OCI-LY7 (cell line): ENCODE measurements at regions not wholly inside any gene's neighbourhood (a gene's known extent, or its start where the extent isn't known, plus 50 kb on each side); places are given as distances from the start of the nearest gene placed in this dataset.

ENCODE experiments used
- BruUV-seq: library from RNA; stranded (reverse); fragments of 400-500 nt; replicated peaks from 2 replicates; lab custom pipeline; 2021; lab: Mats Ljungman, UMichigan
- CTCF ChIA-PET: fragments of 300-600 bp; sonication (Branson Sonifier 250); formaldehyde crosslinking; loops from one replicate; lab custom pipeline; 2022; ENCODE audit warnings: antibody characterized with exemption; ENCODE audit not compliant: unreplicated experiment; lab: Charles Lee
- POLR2A ChIA-PET: fragments of 300-600 bp; sonication (Branson Sonifier 250); formaldehyde crosslinking; loops from one replicate; lab custom pipeline; 2022; ENCODE audit warnings: antibody characterized with exemption; lab: Charles Lee
- DNase-seq: peaks from one replicate; pipeline ENCODE4 v3.0.0-alpha.2; 2015; ENCODE audit warnings: low spot score
- H2AFZ ChIP-seq: fragments of 200-600 bp; sonication (generic), shearing (Covaris generic); 2 replicates; pipeline ENCODE4 v1.6.1; 2014; ENCODE audit warnings: mild to moderate bottlenecking, antibody characterized with exemption, low read length, moderate library complexity
- H3K27ac ChIP-seq: fragments of 200-600 bp; sonication (generic); 2 replicates; pipeline ENCODE4 v1.5.1; 2014; ENCODE audit warnings: mixed run types, low read depth, mild to moderate bottlenecking, moderate library complexity, low read length, inconsistent platforms; ENCODE audit not compliant: poor library complexity, severe bottlenecking
- H3K36me3 ChIP-seq: fragments of 200-600 bp; sonication (generic); 2 replicates; pipeline ENCODE4 v1.6.1; 2014; ENCODE audit warnings: mild to moderate bottlenecking, antibody characterized with exemption, low read length, moderate library complexity, mixed read lengths; ENCODE audit not compliant: insufficient read depth
- H3K4me1 ChIP-seq: fragments of 200-600 bp; sonication (generic); 2 replicates; pipeline ENCODE4 v1.5.1; 2014; ENCODE audit warnings: mild to moderate bottlenecking, low read length; ENCODE audit not compliant: insufficient read depth, poor library complexity, severe bottlenecking
- H3K4me2 ChIP-seq: fragments of 200-600 bp; sonication (generic); 2 replicates; pipeline ENCODE4 v1.6.1; 2014; ENCODE audit warnings: mild to moderate bottlenecking, low read length
- H3K4me3 ChIP-seq: fragments of 200-600 bp; sonication (generic); 2 replicates; pipeline ENCODE4 v1.5.1; 2014; ENCODE audit warnings: mild to moderate bottlenecking, low read depth, low read length; ENCODE audit not compliant: poor library complexity, severe bottlenecking
- H3K79me2 ChIP-seq: fragments of 200-600 bp; sonication (generic); 2 replicates; pipeline ENCODE4 v1.6.1; 2016; ENCODE audit warnings: low read depth, mild to moderate bottlenecking, low read length, moderate library complexity, mixed read lengths; ENCODE audit not compliant: insufficient read depth
- H3K9me2 ChIP-seq: fragments of 200-600 bp; sonication (generic); 2 replicates; pipeline ENCODE4 v1.6.1; 2016; ENCODE audit warnings: mild to moderate bottlenecking, low read length, mixed read lengths; ENCODE audit not compliant: insufficient read depth
- H3K9me3 ChIP-seq: fragments of 200-600 bp; sonication (generic); 2 replicates; pipeline ENCODE4 v1.6.1; 2014; ENCODE audit warnings: mild to moderate bottlenecking, mixed run types, low read length, mixed read lengths
- H4K20me1 ChIP-seq: fragments of 200-600 bp; sonication (generic); 2 replicates; pipeline ENCODE4 v1.6.1; 2014; ENCODE audit warnings: mild to moderate bottlenecking, antibody characterized with exemption, low read length, moderate library complexity, mixed read lengths; ENCODE audit not compliant: insufficient read depth
- CTCF ChIP-seq: fragments of 200-600 bp; sonication (generic); conservative IDR thresholded peaks from 2 replicates; pipeline ENCODE4 v1.5.1; 2014; ENCODE audit warnings: mild to moderate bottlenecking, antibody characterized with exemption, low read length, moderate library complexity, mixed read lengths
- EZH2phosphoT487 ChIP-seq: fragments of 200-600 bp; sonication (generic); IDR thresholded peaks from 2 replicates; pipeline ENCODE4 v1.6.1; 2018; ENCODE audit warnings: low read depth, borderline replicate concordance, mild to moderate bottlenecking, mixed run types, antibody characterized with exemption, low read length, moderate library complexity, mixed read lengths
- intact Hi-C: fragments of 100-400 bp; cut with micrococcal nuclease; formaldehyde crosslinking; loops from one replicate; pipeline ENCODE4 v1.10.0; 2022; ENCODE audit not compliant: unreplicated experiment

GRCh38 chr4:92128676-92129075 lies 175.1 kb upstream of the GRID2 start:
- Histone ChIP-seq H3K36me3 (no peaks in the 10 kb centered on the region), H3K79me2 (no peaks in the 10 kb centered on the region), H3K9me3 (no peaks in the 10 kb centered on the region), H3K4me1 (no peaks in the 10 kb centered on the region), H2AFZ (no peak overlapping the region), H4K20me1 (no peaks in the 10 kb centered on the region), H3K9me2 (no peaks in the 10 kb centered on the region), H3K27ac (no peak overlapping the region), H3K4me2 (no peak overlapping the region), H3K4me3 (no peak overlapping the region)
- POLR2A ChIA-PET = no interaction called here
- no peak for DNase-seq
- no TSS peak for BruUV-seq
- CTCF ChIA-PET = no interaction called here
- intact Hi-C loops = no loop called here
- TF ChIP-seq EZH2phosphoT487 (no peak), CTCF (no peak)

GRCh38 chr4:92129408-92129994 lies 174.3 kb upstream of the GRID2 start:
- no peaks in the 10 kb centered on the region for H3K4me1 ChIP-seq
- intact Hi-C loops = no loop called here
- DNase-seq = no peak
- H2AFZ ChIP-seq = no peak overlapping the region
- ChIA-PET POLR2A (interaction anchor here (0.5 to 0.6 kb wide), 2 partner anchors 180 to 1407 kb away, joined by 3 read pairs; no protein-coding TSS in a partner anchor), CTCF (no interaction called here)
- H4K20me1 ChIP-seq = no peaks in the 10 kb centered on the region
- no peaks in the 10 kb centered on the region for H3K79me2 ChIP-seq
- no peak overlapping the region for H3K27ac ChIP-seq
- H3K9me3 ChIP-seq = no peaks in the 10 kb centered on the region
- TF ChIP-seq EZH2phosphoT487 = no peak
- no peak for TF ChIP-seq CTCF
- H3K4me3 ChIP-seq = no peak overlapping the region
- no peak overlapping the region for H3K4me2 ChIP-seq
- no peaks in the 10 kb centered on the region for H3K36me3 ChIP-seq
- no peaks in the 10 kb centered on the region for H3K9me2 ChIP-seq
- BruUV-seq = no TSS peak

DNA sequence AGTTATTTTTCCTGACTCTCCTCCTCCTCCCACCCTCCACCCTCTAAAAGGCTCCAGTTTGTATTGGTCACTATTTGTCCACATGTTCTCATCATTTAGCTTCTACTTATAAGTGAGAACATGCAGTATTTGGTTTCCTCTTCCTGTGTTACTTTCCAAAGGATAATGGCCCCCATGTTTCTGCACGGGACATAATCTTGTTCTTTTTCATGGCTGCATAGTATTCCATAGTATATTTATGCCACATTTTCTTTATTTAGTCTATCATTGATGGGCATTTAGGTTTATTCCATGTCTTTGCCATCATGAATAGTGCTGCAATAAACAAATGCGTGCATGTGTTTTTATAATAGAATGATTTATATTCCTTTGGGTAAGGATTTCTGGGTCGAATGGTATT lies 167.3 kb upstream of the GRID2 start:
- ChIA-PET CTCF (no interaction called here), POLR2A (no interaction called here)
- TF ChIP-seq EZH2phosphoT487 (no peak), CTCF (no peak)
- Histone ChIP-seq H4K20me1 (no peaks in the 10 kb centered on the region), H3K9me3 (no peaks in the 10 kb centered on the region), H2AFZ (no peak overlapping the region), H3K4me1 (no peaks in the 10 kb centered on the region), H3K4me3 (no peak overlapping the region), H3K36me3 (no peaks in the 10 kb centered on the region), H3K27ac (no peak overlapping the region), H3K9me2 (no peaks in the 10 kb centered on the region), H3K79me2 (no peaks in the 10 kb centered on the region), H3K4me2 (no peak overlapping the region)
- DNase-seq = no peak
- intact Hi-C loops = no loop called here
- no TSS peak for BruUV-seq
